H4 (cell line): ENCODE measurements at regions not wholly inside any gene's neighbourhood (a gene's known extent, or its start where the extent isn't known, plus 50 kb on each side); places are given as distances from the start of the nearest gene placed in this dataset.

ENCODE experiments used
- DNase-seq: peaks from one replicate; pipeline ENCODE4 v3.0.0-alpha.2; 2015; ENCODE audit warnings: low spot score

GRCh38 chr9:118059484-118060278 lies 355.5 kb downstream of the TLR4 start:
- no peak for DNase-seq

GRCh38 chr9:118083161-118083560 lies 379.0 kb downstream of the TLR4 start:
- no peak for DNase-seq

GRCh38 chr9:118088090-118088489 lies 383.9 kb downstream of the TLR4 start:
- DNase-seq: no peak

- no peak for DNase-seq
Observed at GRCh38 chr9:118091226-118091625, 387.0 kb downstream of the TLR4 start.

GRCh38 chr9:118091711-118092500 lies 387.7 kb downstream of the TLR4 start:
- DNase-seq: no peak

GRCh38 chr9:118094387-118094786 lies 390.2 kb downstream of the TLR4 start:
- DNase-seq: no peak

- DNase-seq: no peak
Observed at GRCh38 chr9:118100529-118101419, 396.6 kb downstream of the TLR4 start.

GRCh38 chr9:118104363-118104762 lies 400.2 kb downstream of the TLR4 start:
- no peak for DNase-seq

GRCh38 chr9:118108971-118109370 lies 404.8 kb downstream of the TLR4 start:
- no peak for DNase-seq

GRCh38 chr9:118109542-118109941 lies 405.3 kb downstream of the TLR4 start:
- DNase-seq: no peak

GRCh38 chr9:118121361-118121760 lies 417.2 kb downstream of the TLR4 start:
- DNase-seq: no peak

- no peak for DNase-seq
Observed at GRCh38 chr9:118128313-118128712, 424.1 kb downstream of the TLR4 start.

GRCh38 chr9:118129541-118129940 lies 425.3 kb downstream of the TLR4 start:
- DNase-seq: no peak

GRCh38 chr9:118148990-118149389 lies 444.8 kb downstream of the TLR4 start:
- no peak for DNase-seq

- no peak for DNase-seq
Observed at GRCh38 chr9:118156846-118157245, 452.6 kb downstream of the TLR4 start.

- no peak for DNase-seq
Observed at GRCh38 chr9:118162716-118163115, 458.5 kb downstream of the TLR4 start.

GRCh38 chr9:118163751-118164150 lies 459.5 kb downstream of the TLR4 start:
- no peak for DNase-seq

- DNase-seq: no peak
Observed at GRCh38 chr9:118165451-118165850, 461.2 kb downstream of the TLR4 start.

- DNase-seq: peak; percentile 6
Observed at GRCh38 chr9:118170032-118170955, 466.1 kb downstream of the TLR4 start.

GRCh38 chr9:118177241-118177640 lies 473.0 kb downstream of the TLR4 start:
- no peak for DNase-seq

GRCh38 chr9:118183576-118183975 lies 479.4 kb downstream of the TLR4 start:
- no peak for DNase-seq
